Tongue (tissue), 1 donor: ENCODE measurements at regions not wholly inside any gene's neighbourhood (a gene's known extent, or its start where the extent isn't known, plus 50 kb on each side); places are given as distances from the start of the nearest gene placed in this dataset.
"Not testable (repeated sequence)": the region's sequence is repeated elsewhere in the genome, so short reads cannot be mapped to it uniquely, and the experiment has no call there.

Experiments used
- DNase-seq: peaks from one replicate; pipeline ENCODE4 v3.0.0-alpha.2; 2015

GRCh38 chr11:110514967-110515366 is 85.2 kb downstream of the FDX1 start:
- DNase-seq = no peak

GRCh38 chr11:110517381-110517780 is 87.6 kb downstream of the FDX1 start:
- DNase-seq = not testable (repeated sequence)

- no peak for DNase-seq
Observed at GRCh38 chr11:110518809-110519514, 89.2 kb downstream of the FDX1 start.

- peak; percentile 12 for DNase-seq
Observed at GRCh38 chr11:110519796-110520195, 90.0 kb downstream of the FDX1 start.

- DNase-seq = no peak
Observed at GRCh38 chr11:110522471-110522870, 92.7 kb downstream of the FDX1 start.

- DNase-seq = peak; percentile 24
Observed at GRCh38 chr11:110524238-110524637, 94.5 kb downstream of the FDX1 start.

GRCh38 chr11:110525883-110526282 is 96.1 kb downstream of the FDX1 start:
- DNase-seq = peak; percentile 36

GRCh38 chr11:110526323-110526722 is 96.6 kb downstream of the FDX1 start:
- no peak for DNase-seq
